Activated B cell treated with CpG ODN at 0.5 μM for 24 hours (primary cell): ENCODE measurements at regions not wholly inside any gene's neighbourhood (a gene's known extent, or its start where the extent isn't known, plus 50 kb on each side); places are given as distances from the start of the nearest gene placed in this dataset.

ENCODE experiments used
- ATAC-seq: fragments of 200-7000 bp; cut with Tn5 transposase; one replicate; pipeline ENCODE4 v1.10.0; 2021; ENCODE audit warnings: low read depth, mild to moderate bottlenecking, moderate library complexity
- CTCF ChIA-PET: fragments of 350-600 bp; sonication (Branson Sonifier 250); formaldehyde crosslinking; loops from one replicate; lab custom pipeline; 2021; ENCODE audit warnings: antibody characterized with exemption; lab: Charles Lee
- POLR2A ChIA-PET: fragments of 350-600 bp; sonication (Branson Sonifier 250); formaldehyde crosslinking; loops from one replicate; lab custom pipeline; 2021; ENCODE audit warnings: antibody characterized with exemption; lab: Charles Lee
- DNase-seq: peaks from one replicate; pipeline ENCODE4 v3.0.0; 2022
- H3K27ac Mint-ChIP-seq: one replicate; pipeline ENCODE4 v1.8.0; 2020; ENCODE audit warnings: mixed read lengths
- H3K27me3 Mint-ChIP-seq: one replicate; pipeline ENCODE4 v1.8.0; 2021; ENCODE audit warnings: mixed read lengths
- H3K36me3 Mint-ChIP-seq: one replicate; pipeline ENCODE4 v1.8.0; 2021; ENCODE audit warnings: low read depth, mixed read lengths
- H3K4me1 Mint-ChIP-seq: one replicate; pipeline ENCODE4 v1.8.0; 2021; ENCODE audit warnings: mixed read lengths
- H3K4me3 Mint-ChIP-seq: one replicate; pipeline ENCODE4 v1.8.0; 2020; ENCODE audit warnings: mild to moderate bottlenecking, mixed read lengths
- H3K9me3 Mint-ChIP-seq: one replicate; pipeline ENCODE4 v1.8.0; 2020; ENCODE audit warnings: mixed read lengths
- intact Hi-C: fragments of 100-400 bp; cut with micrococcal nuclease; formaldehyde crosslinking; loops from one replicate; pipeline ENCODE4 v1.15.1; 2024
- TF ChIP-seq, protein P1 (sequence below): fragments of 200-600 bp; IDR thresholded peaks from one replicate; pipeline ENCODE4 v1.8.0; 2022; ENCODE audit warnings: antibody characterized with exemption, mild to moderate bottlenecking

DNA sequence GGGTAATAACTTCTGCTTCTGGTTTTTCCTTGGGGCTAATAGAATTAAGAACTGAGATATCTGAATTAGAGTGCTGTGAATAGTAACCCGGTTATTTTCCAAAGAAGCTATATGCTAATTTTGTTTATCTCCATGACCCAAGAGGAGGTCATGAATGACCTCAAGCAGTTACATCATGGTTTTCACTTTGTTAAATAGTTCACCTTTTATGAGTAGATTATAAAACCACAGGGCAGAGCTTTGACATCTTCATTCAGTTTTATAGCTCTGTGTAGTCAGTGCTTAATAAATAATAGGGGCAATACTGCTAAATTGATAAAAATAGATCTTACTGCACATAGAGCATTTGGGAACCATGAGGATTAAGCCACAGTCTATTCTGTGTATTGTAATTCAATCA is 462.2 kb downstream of the LRIG3 start:
- Mint-ChIP-seq H3K9me3 (no peaks in the 10 kb centered on the region), H3K27me3 (peaks cover 2% of the 10 kb centered on the region), H3K4me1 (no peaks in the 10 kb centered on the region), H3K27ac (no peak overlapping the region), H3K36me3 (no peaks in the 10 kb centered on the region), H3K4me3 (no peak overlapping the region)
- TF ChIP-seq, protein P1, sequence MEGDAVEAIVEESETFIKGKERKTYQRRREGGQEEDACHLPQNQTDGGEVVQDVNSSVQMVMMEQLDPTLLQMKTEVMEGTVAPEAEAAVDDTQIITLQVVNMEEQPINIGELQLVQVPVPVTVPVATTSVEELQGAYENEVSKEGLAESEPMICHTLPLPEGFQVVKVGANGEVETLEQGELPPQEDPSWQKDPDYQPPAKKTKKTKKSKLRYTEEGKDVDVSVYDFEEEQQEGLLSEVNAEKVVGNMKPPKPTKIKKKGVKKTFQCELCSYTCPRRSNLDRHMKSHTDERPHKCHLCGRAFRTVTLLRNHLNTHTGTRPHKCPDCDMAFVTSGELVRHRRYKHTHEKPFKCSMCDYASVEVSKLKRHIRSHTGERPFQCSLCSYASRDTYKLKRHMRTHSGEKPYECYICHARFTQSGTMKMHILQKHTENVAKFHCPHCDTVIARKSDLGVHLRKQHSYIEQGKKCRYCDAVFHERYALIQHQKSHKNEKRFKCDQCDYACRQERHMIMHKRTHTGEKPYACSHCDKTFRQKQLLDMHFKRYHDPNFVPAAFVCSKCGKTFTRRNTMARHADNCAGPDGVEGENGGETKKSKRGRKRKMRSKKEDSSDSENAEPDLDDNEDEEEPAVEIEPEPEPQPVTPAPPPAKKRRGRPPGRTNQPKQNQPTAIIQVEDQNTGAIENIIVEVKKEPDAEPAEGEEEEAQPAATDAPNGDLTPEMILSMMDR, result no peak
- no peak for ATAC-seq
- no peak for DNase-seq
- ChIA-PET CTCF (interaction anchor here (0.5 kb wide), 1 partner anchor 352 kb away, joined by 3 read pairs; no protein-coding TSS in a partner anchor), POLR2A (no interaction called here)
- intact Hi-C loops, result no loop called here

DNA sequence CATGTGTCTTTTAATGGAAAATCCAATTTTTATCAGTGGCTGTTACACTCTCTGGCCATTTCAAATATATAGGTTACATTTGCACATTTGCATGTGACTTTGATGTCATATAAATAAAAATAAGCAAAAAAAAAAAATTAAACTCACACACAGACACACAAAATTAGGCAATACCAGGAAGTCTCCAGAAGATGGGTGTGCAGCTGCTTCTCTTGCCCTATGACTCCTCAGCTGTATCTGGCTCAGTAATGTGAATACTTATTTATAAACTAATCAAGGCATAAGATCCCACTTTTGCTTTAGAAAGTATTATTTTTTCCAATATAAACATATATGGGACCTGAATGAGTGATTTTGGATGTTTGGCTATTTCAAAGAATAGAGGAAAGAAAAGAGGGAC is 461.1 kb downstream of the LRIG3 start:
- TF ChIP-seq, protein P1, result no peak
- H3K27me3 Mint-ChIP-seq, result peaks cover 2% of the 10 kb centered on the region
- H3K9me3 Mint-ChIP-seq, result no peaks in the 10 kb centered on the region
- H3K4me3 Mint-ChIP-seq, result no peak overlapping the region
- no peaks in the 10 kb centered on the region for H3K36me3 Mint-ChIP-seq
- no peak for ATAC-seq
- ChIA-PET POLR2A (no interaction called here), CTCF (no interaction called here)
- DNase-seq, result no peak
- intact Hi-C loops, result no loop called here
- no peak overlapping the region for H3K27ac Mint-ChIP-seq
- H3K4me1 Mint-ChIP-seq, result no peaks in the 10 kb centered on the region

DNA sequence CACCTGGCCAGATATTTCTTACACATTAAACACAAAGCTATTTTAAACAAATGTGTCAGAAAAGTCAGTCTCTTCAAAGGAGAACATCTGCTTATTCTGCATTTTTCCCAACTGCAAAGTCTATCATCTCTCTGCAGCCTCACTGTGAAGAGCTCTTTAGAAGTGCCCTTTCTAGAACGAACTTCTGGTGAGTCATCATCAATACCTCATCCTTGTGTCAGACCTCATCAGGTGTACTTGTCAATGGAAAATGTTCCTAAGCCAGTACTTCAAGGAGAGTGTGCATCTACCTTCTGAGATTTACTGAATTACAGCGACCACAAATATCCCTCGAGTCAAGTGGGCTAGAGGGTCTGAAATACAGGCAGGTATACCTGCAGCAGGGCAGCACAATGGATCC is 457.3 kb downstream of the LRIG3 start:
- Mint-ChIP-seq H3K36me3 (no peaks in the 10 kb centered on the region), H3K27me3 (peaks cover 2% of the 10 kb centered on the region), H3K27ac (no peak overlapping the region), H3K9me3 (peaks cover 11% of the 10 kb centered on the region), H3K4me3 (no peak overlapping the region), H3K4me1 (no peaks in the 10 kb centered on the region)
- ATAC-seq (no peak), DNase-seq (no peak)
- ChIA-PET CTCF (no interaction called here), POLR2A (no interaction called here)
- TF ChIP-seq, protein P1, result no peak
- intact Hi-C loops, result no loop called here

DNA sequence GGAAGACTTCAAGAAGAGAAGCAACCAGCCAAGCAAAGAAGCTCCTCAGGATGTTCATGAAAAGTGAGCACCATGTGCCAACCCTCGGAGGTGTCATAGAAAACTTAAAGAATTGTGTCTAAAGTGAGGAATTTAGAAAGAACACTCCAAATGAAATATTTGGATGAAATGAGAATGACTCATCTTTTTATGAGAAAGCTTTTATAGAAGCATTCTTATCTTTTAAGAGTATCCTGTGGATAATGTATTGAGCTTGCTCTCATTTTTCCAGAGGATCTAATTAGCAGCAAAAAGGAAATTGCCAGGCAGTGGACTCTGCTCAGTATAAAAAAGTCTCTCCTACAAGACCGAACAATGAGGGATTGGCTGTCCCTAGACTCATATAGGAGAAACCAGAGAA is 454.9 kb downstream of the LRIG3 start:
- Mint-ChIP-seq H3K27ac (no peak overlapping the region), H3K9me3 (peaks cover 19% of the 10 kb centered on the region), H3K27me3 (no peaks in the 10 kb centered on the region), H3K36me3 (no peaks in the 10 kb centered on the region), H3K4me3 (no peak overlapping the region), H3K4me1 (no peaks in the 10 kb centered on the region)
- DNase-seq (no peak), ATAC-seq (no peak)
- POLR2A ChIA-PET, result no interaction called here
- CTCF ChIA-PET, result no interaction called here
- TF ChIP-seq, protein P1, result no peak
- intact Hi-C loops, result no loop called here

DNA sequence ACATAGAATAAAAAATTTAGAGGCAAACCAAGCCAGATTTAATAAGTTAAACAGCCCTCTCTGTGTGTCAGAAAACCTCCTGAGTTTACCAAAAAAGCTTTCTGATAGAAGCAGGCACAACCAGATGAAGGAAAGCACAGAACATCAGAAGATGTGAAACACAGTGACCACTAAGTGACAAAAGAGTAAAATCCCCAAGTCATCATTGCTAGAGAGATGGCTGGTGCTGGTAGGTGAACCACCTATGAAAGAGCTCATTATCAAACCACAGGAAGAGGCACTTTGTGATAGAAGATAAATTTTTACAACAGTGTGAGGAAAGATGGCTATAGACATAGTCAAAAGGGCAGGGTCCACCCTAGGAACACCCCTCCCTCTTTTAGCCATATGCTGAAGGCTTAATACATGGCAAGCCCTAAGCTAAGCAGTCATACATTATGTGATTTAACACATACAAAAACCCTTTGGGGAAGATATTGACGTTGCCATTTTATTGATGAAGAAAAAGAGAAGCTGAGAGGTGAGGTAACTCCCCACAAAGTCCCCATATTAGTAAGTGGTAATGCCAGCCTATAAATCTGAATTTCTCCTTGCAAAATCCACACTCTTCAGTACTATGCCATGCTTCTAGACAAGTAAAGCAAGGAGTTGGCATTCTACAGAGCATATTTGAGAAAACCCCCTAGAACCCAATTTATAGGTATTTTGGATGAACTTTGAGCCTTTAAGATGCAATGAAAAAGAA is 449.9 kb downstream of the LRIG3 start:
- ChIA-PET POLR2A (no interaction called here), CTCF (no interaction called here)
- no peaks in the 10 kb centered on the region for H3K27me3 Mint-ChIP-seq
- H3K27ac Mint-ChIP-seq, result no peak overlapping the region
- ATAC-seq (no peak), DNase-seq (no peak)
- no peak overlapping the region for H3K4me3 Mint-ChIP-seq
- TF ChIP-seq, protein P1, result no peak
- H3K4me1 Mint-ChIP-seq, result no peaks in the 10 kb centered on the region
- intact Hi-C loops, result no loop called here
- H3K9me3 Mint-ChIP-seq, result peaks cover 22% of the 10 kb centered on the region
- H3K36me3 Mint-ChIP-seq, result no peaks in the 10 kb centered on the region
